Liver (tissue), 3 donors: ENCODE measurements at regions not wholly inside any gene's neighbourhood (a gene's known extent, or its start where the extent isn't known, plus 50 kb on each side); places are given as distances from the start of the nearest gene placed in this dataset.

Experiments
- CTCF ChIP-seq: fragments of 150-350 bp; IDR thresholded peaks from 2 replicates; pipeline ENCODE4 v1.5.1; 2017; ENCODE audit warnings: improper control_type of control experiment, low read depth, low read length; ENCODE audit not compliant: missing input control
- EGR1 ChIP-seq, 2 donors: IDR thresholded peaks; 2 replicates each; pipeline ENCODE4 v1.6.1; 2016 to 2018; ENCODE audit warnings: antibody characterized with exemption in 2 of 2, low read depth in 2 of 2
- GABPA ChIP-seq, 2 donors: IDR thresholded peaks in 1 of 2; conservative IDR thresholded peaks in 1 of 2; 2 replicates each; pipeline ENCODE4 v1.6.1; 2016; ENCODE audit warnings: antibody characterized with exemption in 2 of 2, mild to moderate bottlenecking in 1 of 2, moderate library complexity in 1 of 2
- JUND ChIP-seq, 2 donors: IDR thresholded peaks; 2 replicates each; pipeline ENCODE4 v1.6.1; 2016; ENCODE audit warnings: antibody characterized with exemption in 2 of 2
- MAX ChIP-seq: IDR thresholded peaks from 2 replicates; pipeline ENCODE4 v1.6.1; 2016; ENCODE audit warnings: antibody characterized with exemption
- RAD21 ChIP-seq, 2 donors: IDR thresholded peaks; 2 replicates each; pipeline ENCODE4 v1.6.1; 2016; ENCODE audit warnings: antibody characterized with exemption in 2 of 2, mild to moderate bottlenecking in 2 of 2
- RXRA ChIP-seq, 2 donors: IDR thresholded peaks; 2 replicates each; pipeline ENCODE4 v1.6.1; 2017 to 2018; ENCODE audit warnings: antibody characterized with exemption in 2 of 2, mild to moderate bottlenecking in 1 of 2
- TAF1 ChIP-seq: conservative IDR thresholded peaks from 2 replicates; pipeline ENCODE4 v1.6.1; 2016; ENCODE audit warnings: antibody characterized with exemption, mild to moderate bottlenecking
- YY1 ChIP-seq: IDR thresholded peaks from 2 replicates; pipeline ENCODE4 v1.6.1; 2016; ENCODE audit warnings: antibody characterized with exemption, mild to moderate bottlenecking
- TF ChIP-seq, protein P1 (sequence below): IDR thresholded peaks from 2 replicates; pipeline ENCODE4 v1.6.1; 2016; ENCODE audit warnings: antibody characterized with exemption, mild to moderate bottlenecking
- donor health status: healthy.
- donor health status: healthy.

GRCh38 chr1:47491341-47491753 lies 53.5 kb downstream of the FOXD2 start:
- TF ChIP-seq YY1 = no peak
- no peak for TF ChIP-seq CTCF
- TF ChIP-seq TAF1 = no peak
- no peak for TF ChIP-seq MAX
- TF ChIP-seq, protein P1, sequence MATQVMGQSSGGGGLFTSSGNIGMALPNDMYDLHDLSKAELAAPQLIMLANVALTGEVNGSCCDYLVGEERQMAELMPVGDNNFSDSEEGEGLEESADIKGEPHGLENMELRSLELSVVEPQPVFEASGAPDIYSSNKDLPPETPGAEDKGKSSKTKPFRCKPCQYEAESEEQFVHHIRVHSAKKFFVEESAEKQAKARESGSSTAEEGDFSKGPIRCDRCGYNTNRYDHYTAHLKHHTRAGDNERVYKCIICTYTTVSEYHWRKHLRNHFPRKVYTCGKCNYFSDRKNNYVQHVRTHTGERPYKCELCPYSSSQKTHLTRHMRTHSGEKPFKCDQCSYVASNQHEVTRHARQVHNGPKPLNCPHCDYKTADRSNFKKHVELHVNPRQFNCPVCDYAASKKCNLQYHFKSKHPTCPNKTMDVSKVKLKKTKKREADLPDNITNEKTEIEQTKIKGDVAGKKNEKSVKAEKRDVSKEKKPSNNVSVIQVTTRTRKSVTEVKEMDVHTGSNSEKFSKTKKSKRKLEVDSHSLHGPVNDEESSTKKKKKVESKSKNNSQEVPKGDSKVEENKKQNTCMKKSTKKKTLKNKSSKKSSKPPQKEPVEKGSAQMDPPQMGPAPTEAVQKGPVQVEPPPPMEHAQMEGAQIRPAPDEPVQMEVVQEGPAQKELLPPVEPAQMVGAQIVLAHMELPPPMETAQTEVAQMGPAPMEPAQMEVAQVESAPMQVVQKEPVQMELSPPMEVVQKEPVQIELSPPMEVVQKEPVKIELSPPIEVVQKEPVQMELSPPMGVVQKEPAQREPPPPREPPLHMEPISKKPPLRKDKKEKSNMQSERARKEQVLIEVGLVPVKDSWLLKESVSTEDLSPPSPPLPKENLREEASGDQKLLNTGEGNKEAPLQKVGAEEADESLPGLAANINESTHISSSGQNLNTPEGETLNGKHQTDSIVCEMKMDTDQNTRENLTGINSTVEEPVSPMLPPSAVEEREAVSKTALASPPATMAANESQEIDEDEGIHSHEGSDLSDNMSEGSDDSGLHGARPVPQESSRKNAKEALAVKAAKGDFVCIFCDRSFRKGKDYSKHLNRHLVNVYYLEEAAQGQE = no peak
- no peak for TF ChIP-seq EGR1 (IDR thresholded peaks at IDR 0.05; ENCODE audit: low read depth in 2 of 2)
- TF ChIP-seq GABPA (IDR thresholded peaks at IDR 0.05 in 1 of 2, conservative IDR thresholded peaks at IDR 0.05 in 1 of 2) = no peak
- TF ChIP-seq JUND (IDR thresholded peaks at IDR 0.05) = no peak
- no peak for TF ChIP-seq RXRA (IDR thresholded peaks at IDR 0.05)
- TF ChIP-seq RAD21 (IDR thresholded peaks at IDR 0.05) = no peak
